Ovary (tissue), 7 donors: ENCODE measurements at regions not wholly inside any gene's neighbourhood (a gene's known extent, or its start where the extent isn't known, plus 50 kb on each side); places are given as distances from the start of the nearest gene placed in this dataset.

Source experiments
- DNase-seq, 5 donors: peaks; one replicate each; pipeline ENCODE4 v3.0.0-alpha.2; 2019 to 2020
- H3K27ac ChIP-seq, 2 donors: fragments of 200-600 bp; one replicate each; pipeline versions ENCODE4 v1.5.1 to v1.8.0; 2019 to 2022
- H3K27me3 ChIP-seq: fragments of 200-600 bp; one replicate; pipeline ENCODE4 v1.8.0; 2022
- H3K36me3 ChIP-seq: fragments of 200-600 bp; sonication (generic); one replicate; pipeline ENCODE4 v1.5.1; 2019
- H3K4me1 ChIP-seq: one replicate; pipeline ENCODE4 v1.8.1; 2013; ENCODE audit warnings: mild to moderate bottlenecking, moderate library complexity; ENCODE audit not compliant: insufficient read depth
- H3K4me3 ChIP-seq: fragments of 200-600 bp; sonication (generic); one replicate; pipeline ENCODE4 v1.5.1; 2017
- H3K9me3 ChIP-seq, 2 donors: fragments of 200-600 bp in 1 of 2; sonication (generic) in 1 of 2; one replicate each; pipeline versions ENCODE4 v1.5.1 to v1.8.1; 2013 to 2019; ENCODE audit warnings: mild to moderate bottlenecking in 1 of 2, moderate library complexity in 1 of 2
- EP300 ChIP-seq: sonication (generic); formaldehyde crosslinking; IDR thresholded peaks from one replicate; pipeline ENCODE4 v1.6.1; 2017; ENCODE audit warnings: antibody characterized with exemption
- POLR2A ChIP-seq: fragments of 450-650 bp; IDR thresholded peaks from one replicate; pipeline ENCODE4 v1.6.1; 2017; ENCODE audit warnings: antibody characterized with exemption, mild to moderate bottlenecking, moderate library complexity
- WGBS, 3 donors: extraction: QIAGEN DNeasy Blood & Tissue Kit in 1 of 3; methylation state at CpG; one replicate each; pipeline versions ENCODE4 v1.1.5 to v1.1.7; 2013 to 2017; 5-methylcytosine and 5-hydroxymethylcytosine counted together
- intact Hi-C, 4 donors: fragments of 100-400 bp; cut with DNase I; formaldehyde crosslinking; loops; one replicate each; pipeline versions ENCODE4 v1.11.0 to v1.15.1; 2022 to 2023
- TF ChIP-seq, protein P1 (sequence below), 3 donors: fragments of 450-650 bp in 2 of 3; fragments of 200-600 bp in 1 of 3; IDR thresholded peaks; one replicate each; pipeline versions ENCODE4 v1.5.1 to v1.8.0; 2016 to 2022; ENCODE audit warnings: antibody characterized with exemption in 3 of 3, mild to moderate bottlenecking in 1 of 3
- donor health status: DM: no; HTN: no; CAD: no; lungs with moderate emphysema.
- donor health status: DM: no; HTN: no; CAD: no.
- donor health status: Bipolar disorder and iron deficiency.
- donor health status: DM: no; HTN: no; CAD: no.
- donor health status: DM: yes; HTN: yes; CAD: no.

DNA sequence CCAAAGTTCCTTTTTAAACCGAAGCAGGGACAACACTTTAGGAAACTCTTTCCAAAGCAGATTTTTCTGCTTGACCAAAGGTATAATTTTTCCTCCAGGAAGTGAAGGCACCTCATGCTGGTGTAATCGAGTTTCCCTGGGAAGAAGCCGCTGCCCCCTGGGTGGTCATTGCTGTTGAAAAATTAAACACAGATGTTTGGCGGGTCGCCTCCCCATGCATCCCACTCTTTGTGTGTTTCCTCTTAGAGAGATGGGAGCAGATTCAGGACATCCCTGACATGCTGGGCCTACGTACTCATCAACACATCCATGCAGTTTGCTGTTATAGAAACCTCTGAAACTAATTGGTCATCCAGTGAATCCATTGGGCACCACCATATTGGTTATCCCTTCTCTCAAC is 179.2 kb upstream of the HCCS start:
- Histone ChIP-seq H3K9me3 (no peaks in the 10 kb centered on the region), H3K36me3 (no peaks in the 10 kb centered on the region), H3K27me3 (no peaks in the 10 kb centered on the region), H3K4me3 (no peak overlapping the region), H3K27ac (no peak overlapping the region), H3K4me1 (no peaks in the 10 kb centered on the region)
- WGBS, 3 donors = 67 to 73% (median 68%) methylated on average over 6 of the region's 6 CpGs
- no peak for DNase-seq
- TF ChIP-seq, protein P1, sequence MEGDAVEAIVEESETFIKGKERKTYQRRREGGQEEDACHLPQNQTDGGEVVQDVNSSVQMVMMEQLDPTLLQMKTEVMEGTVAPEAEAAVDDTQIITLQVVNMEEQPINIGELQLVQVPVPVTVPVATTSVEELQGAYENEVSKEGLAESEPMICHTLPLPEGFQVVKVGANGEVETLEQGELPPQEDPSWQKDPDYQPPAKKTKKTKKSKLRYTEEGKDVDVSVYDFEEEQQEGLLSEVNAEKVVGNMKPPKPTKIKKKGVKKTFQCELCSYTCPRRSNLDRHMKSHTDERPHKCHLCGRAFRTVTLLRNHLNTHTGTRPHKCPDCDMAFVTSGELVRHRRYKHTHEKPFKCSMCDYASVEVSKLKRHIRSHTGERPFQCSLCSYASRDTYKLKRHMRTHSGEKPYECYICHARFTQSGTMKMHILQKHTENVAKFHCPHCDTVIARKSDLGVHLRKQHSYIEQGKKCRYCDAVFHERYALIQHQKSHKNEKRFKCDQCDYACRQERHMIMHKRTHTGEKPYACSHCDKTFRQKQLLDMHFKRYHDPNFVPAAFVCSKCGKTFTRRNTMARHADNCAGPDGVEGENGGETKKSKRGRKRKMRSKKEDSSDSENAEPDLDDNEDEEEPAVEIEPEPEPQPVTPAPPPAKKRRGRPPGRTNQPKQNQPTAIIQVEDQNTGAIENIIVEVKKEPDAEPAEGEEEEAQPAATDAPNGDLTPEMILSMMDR (IDR thresholded peaks at IDR 0.05) = no peak
- TF ChIP-seq EP300 = no peak
- TF ChIP-seq POLR2A = no peak
- intact Hi-C loops = no loop called here

DNA sequence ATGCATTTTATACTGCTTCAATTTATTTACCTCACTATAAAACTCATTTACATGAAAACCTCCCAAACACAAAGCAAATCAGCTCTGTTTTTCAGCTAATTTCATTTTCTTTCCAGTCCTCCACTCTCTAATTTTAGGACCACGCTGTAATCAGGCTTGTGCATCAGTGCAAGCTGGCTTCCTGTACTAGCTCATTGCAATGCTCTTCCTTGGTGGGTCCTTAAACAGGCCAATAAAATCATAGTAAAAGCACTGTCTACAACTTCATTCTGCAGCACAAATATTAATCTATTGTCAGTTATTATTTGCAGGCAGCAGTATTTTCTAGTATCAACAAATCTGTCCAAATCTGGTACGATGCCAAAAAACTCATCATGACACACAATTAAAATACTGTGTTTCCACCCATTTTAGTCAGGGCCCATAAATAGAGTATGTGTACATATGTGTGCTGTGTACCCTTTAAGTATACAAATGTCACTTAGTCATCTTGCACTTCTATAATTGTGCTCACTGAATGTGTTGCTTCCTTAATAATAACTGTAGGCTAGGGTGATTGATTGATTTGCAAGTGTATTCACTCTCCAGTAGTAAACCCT is 178.2 kb upstream of the HCCS start:
- no peak overlapping the region for H3K27ac ChIP-seq
- no peak overlapping the region for H3K4me3 ChIP-seq
- DNase-seq = no peak
- H3K9me3 ChIP-seq = no peaks in the 10 kb centered on the region
- no peak for TF ChIP-seq POLR2A
- no peak for TF ChIP-seq EP300
- TF ChIP-seq, protein P1 (IDR thresholded peaks at IDR 0.05) = no peak
- no peaks in the 10 kb centered on the region for H3K27me3 ChIP-seq
- H3K36me3 ChIP-seq = no peaks in the 10 kb centered on the region
- WGBS, 3 donors = 71 to 78% (median 71%) methylated on average over 2 of the region's 2 CpGs
- no peaks in the 10 kb centered on the region for H3K4me1 ChIP-seq
- intact Hi-C loops = no loop called here

DNA sequence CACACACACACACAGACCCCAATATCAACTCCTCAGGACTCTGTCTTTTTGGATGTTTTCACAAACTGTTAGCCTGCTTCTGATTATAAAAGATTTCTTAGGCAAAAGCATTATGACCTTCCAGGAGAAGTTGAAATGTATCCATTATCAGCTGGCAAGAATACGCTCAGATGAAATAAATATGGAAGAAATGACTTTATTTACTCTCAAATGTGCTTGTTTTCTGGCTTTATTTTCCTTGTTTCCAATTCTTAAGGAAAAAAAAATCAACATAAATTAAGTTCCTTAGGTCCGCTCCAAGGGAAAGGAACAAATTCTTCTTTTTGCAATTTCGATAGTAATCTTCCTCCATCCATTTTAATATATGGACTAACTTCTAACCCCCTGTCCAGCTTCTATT is 175.6 kb upstream of the HCCS start:
- Histone ChIP-seq H3K27me3 (no peaks in the 10 kb centered on the region), H3K36me3 (no peaks in the 10 kb centered on the region), H3K4me1 (no peaks in the 10 kb centered on the region), H3K4me3 (no peak overlapping the region), H3K27ac (no peak overlapping the region), H3K9me3 (no peaks in the 10 kb centered on the region)
- no peak for TF ChIP-seq POLR2A
- TF ChIP-seq EP300 = no peak
- TF ChIP-seq, protein P1 (IDR thresholded peaks at IDR 0.05) = no peak
- 58 to 67% (median 64%) methylated on average over 3 of the region's 3 CpGs for WGBS, 3 donors
- intact Hi-C loops = no loop called here
- DNase-seq = no peak

DNA sequence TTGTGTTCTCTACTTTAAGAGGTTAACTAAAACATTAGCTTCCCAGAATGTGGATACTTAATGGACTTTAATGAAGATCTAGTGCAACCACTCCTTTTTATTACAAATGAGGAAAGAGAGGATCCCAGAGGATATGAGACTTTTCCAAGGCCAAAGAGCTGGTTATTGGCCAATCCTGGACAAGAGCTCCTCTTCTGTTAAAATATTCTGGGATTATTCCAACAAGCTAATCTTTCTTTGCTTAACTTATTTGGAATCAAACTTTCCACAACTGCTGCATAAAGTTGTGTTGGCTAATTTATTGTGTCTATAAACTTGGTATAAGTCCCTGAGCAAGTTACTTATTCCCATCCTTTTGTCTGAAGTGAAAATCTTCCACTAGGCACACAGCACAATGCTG is 174.2 kb upstream of the HCCS start:
- TF ChIP-seq POLR2A (no peak), EP300 (no peak)
- TF ChIP-seq, protein P1 (IDR thresholded peaks at IDR 0.05) = no peak
- no peak overlapping the region for H3K4me3 ChIP-seq
- H3K36me3 ChIP-seq = no peaks in the 10 kb centered on the region
- H3K4me1 ChIP-seq = no peaks in the 10 kb centered on the region
- DNase-seq = no peak
- intact Hi-C loops = no loop called here
- no peaks in the 10 kb centered on the region for H3K9me3 ChIP-seq
- no peaks in the 10 kb centered on the region for H3K27me3 ChIP-seq
- H3K27ac ChIP-seq = no peak overlapping the region
